Activated CD8-positive, alpha-beta T cell treated with anti-CD3 and anti-CD28 coated beads, Interleukin-2, amount 10 ng/mL, durations not matched to agents 7 days and 5 days (primary cell): ENCODE measurements at regions not wholly inside any gene's neighbourhood (a gene's known extent, or its start where the extent isn't known, plus 50 kb on each side); places are given as distances from the start of the nearest gene placed in this dataset.

ENCODE experiments used
- ATAC-seq: fragments of 150-1000 bp; cut with Tn5 transposase; one replicate; pipeline ENCODE4 v1.10.0; 2021; ENCODE audit warnings: moderate library complexity
- CTCF ChIA-PET: fragments of 350-600 bp; sonication (Branson Sonifier 250); formaldehyde crosslinking; loops from one replicate; lab custom pipeline; 2021; ENCODE audit warnings: antibody characterized with exemption; lab: Charles Lee
- POLR2A ChIA-PET: fragments of 350-600 bp; sonication (Branson Sonifier 250); formaldehyde crosslinking; loops from one replicate; lab custom pipeline; 2021; ENCODE audit warnings: antibody characterized with exemption; lab: Charles Lee
- DNase-seq: peaks from one replicate; pipeline ENCODE4 v3.0.0-alpha.2; 2020
- H3K27ac Mint-ChIP-seq: one replicate; pipeline ENCODE4 v1.8.0; 2021; ENCODE audit warnings: mild to moderate bottlenecking, mixed read lengths
- H3K27me3 Mint-ChIP-seq: one replicate; pipeline ENCODE4 v1.8.0; 2021; ENCODE audit warnings: low read depth, mixed read lengths
- H3K36me3 Mint-ChIP-seq: one replicate; pipeline ENCODE4 v1.8.0; 2021; ENCODE audit warnings: low read depth, mixed read lengths
- H3K4me1 Mint-ChIP-seq: one replicate; pipeline ENCODE4 v1.8.0; 2021; ENCODE audit warnings: low read depth, mixed read lengths
- H3K4me3 Mint-ChIP-seq: one replicate; pipeline ENCODE4 v1.8.0; 2021; ENCODE audit warnings: mild to moderate bottlenecking, mixed read lengths
- H3K9me3 Mint-ChIP-seq: one replicate; pipeline ENCODE4 v1.8.0; 2022; ENCODE audit warnings: mixed read lengths; ENCODE audit not compliant: insufficient read depth

DNA sequence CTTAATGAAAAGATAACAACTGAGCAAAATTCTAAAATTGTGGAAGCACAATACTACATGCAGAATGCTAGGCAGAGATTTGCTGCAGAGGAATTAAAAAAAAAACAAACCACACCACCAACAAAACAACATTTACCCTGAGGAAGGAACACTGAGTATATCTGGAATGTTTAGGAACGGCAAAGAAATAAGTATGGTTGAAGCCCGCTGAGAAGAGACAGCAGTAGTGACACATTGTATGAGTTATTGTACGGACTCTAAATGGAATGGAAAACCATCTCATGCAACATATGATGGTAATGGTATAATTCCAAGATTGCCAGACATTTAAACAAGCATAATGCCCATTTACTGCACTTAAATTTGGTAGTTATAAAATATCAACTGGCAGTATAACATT is 568.2 kb upstream of the CCDC54 start:
- Mint-ChIP-seq H3K9me3 (no peaks in the 10 kb centered on the region), H3K36me3 (no peaks in the 10 kb centered on the region), H3K27me3 (no peaks in the 10 kb centered on the region), H3K4me3 (no peak overlapping the region), H3K4me1 (no peaks in the 10 kb centered on the region), H3K27ac (no peak overlapping the region)
- ChIA-PET POLR2A (no interaction called here), CTCF (no interaction called here)
- DNase-seq (no peak), ATAC-seq (no peak)

DNA sequence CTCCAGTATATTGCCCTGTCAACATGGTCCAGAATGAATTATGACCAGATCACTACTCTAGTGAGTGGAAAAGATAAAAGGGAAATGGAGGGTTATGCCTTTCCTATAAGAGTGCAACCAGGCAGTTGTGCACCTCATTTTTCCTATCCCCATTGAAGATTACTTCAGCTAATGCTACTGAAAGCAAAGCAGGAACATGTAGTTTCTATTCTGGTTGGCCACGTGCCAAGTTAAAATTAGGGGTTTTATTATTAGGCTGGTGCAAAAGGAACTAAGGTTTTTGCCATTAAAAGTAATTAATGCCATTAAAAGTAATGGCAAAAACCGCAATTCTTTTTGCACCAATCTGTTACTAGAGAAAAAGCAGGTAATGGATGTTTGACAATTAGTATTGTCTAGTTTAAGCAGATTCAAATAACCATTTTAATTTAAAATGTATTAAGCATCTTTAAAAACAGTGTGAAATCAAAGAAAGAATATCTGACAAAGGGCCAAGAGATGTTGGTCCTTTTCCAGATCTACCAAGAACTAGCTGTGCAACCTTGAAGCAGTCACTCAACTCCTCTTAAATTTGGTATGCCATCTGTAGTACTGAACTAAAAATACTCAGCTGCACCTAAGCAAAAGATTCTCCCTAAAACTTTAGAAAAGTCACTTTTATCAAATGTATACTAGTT is 567.5 kb upstream of the CCDC54 start:
- no peak overlapping the region for H3K27ac Mint-ChIP-seq
- H3K27me3 Mint-ChIP-seq, result no peaks in the 10 kb centered on the region
- no peaks in the 10 kb centered on the region for H3K36me3 Mint-ChIP-seq
- ATAC-seq, result no peak
- H3K4me3 Mint-ChIP-seq, result no peak overlapping the region
- ChIA-PET CTCF (no interaction called here), POLR2A (no interaction called here)
- no peak for DNase-seq
- H3K4me1 Mint-ChIP-seq, result no peaks in the 10 kb centered on the region
- H3K9me3 Mint-ChIP-seq, result no peaks in the 10 kb centered on the region

DNA sequence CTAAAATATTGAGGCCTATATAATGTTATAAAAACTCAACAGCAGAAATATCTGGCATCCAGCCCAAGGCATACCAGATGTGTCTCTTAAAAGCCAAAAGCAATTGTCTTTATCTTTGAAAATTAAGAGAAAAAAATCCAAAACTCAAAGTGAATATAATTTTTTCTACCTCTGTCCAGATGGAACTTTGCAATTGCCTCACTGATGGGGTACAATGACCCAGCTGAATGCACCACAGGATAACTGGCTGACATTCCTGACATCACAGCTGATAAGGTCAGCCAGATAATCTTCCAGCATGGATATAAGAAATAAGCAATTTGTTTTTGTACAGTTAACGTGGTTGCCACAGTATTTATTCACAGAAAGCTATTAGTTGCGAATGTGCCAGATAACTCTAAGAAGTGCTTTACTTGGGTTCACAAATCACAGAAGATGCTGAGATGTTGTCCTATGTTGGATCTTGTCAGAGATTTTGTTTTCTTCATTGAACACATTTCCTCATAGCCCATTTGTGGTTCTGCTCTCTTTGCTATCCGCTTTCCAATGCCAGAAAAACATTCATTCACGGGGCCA is 566.9 kb upstream of the CCDC54 start:
- DNase-seq (no peak), ATAC-seq (no peak)
- Mint-ChIP-seq H3K36me3 (no peaks in the 10 kb centered on the region), H3K27ac (no peak overlapping the region), H3K9me3 (no peaks in the 10 kb centered on the region), H3K4me1 (no peaks in the 10 kb centered on the region), H3K4me3 (no peak overlapping the region), H3K27me3 (no peaks in the 10 kb centered on the region)
- ChIA-PET CTCF (no interaction called here), POLR2A (no interaction called here)

DNA sequence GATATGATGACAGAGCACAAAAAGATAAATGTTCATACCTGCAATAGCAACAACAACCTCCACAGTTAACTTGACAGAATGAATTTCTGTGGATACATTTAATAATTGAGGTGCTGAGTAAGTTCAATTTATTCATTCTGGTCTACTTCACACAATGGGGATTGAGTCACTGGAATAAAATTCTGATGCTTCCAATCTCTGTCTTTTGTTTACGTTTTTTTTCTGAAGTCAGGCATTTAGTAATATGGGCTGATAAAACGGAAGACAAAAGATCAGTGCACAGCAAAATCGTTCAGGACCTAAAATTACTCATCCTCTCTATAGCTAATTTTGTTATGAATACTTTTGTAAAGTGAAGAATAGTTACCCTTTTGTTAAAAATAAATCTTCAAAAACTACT is 565.9 kb upstream of the CCDC54 start:
- DNase-seq (no peak), ATAC-seq (no peak)
- POLR2A ChIA-PET, result no interaction called here
- CTCF ChIA-PET, result no interaction called here
- H3K4me3 Mint-ChIP-seq, result no peak overlapping the region
- no peak overlapping the region for H3K27ac Mint-ChIP-seq
- no peaks in the 10 kb centered on the region for H3K9me3 Mint-ChIP-seq
- H3K4me1 Mint-ChIP-seq, result no peaks in the 10 kb centered on the region
- no peaks in the 10 kb centered on the region for H3K36me3 Mint-ChIP-seq
- H3K27me3 Mint-ChIP-seq, result no peaks in the 10 kb centered on the region

DNA sequence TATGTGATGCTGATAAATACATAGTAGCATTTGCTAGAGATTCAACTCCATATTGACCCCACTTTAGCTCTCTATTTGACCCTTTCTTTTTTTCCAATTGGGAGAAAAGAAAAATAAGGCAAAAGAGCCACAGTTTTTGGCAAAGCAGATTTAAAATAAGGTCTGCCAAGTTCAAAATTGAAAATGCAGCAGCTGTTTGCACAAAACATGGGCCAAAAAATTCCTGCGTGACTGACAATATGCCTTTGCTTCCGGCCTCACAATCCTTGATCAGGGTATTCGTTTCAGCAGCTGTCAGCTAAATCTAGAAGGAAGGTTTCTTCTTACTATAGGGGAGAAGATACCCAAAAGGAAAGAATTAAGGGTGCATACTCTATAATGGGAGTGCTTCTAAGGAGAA is 563.5 kb upstream of the CCDC54 start:
- no peak for ATAC-seq

DNA sequence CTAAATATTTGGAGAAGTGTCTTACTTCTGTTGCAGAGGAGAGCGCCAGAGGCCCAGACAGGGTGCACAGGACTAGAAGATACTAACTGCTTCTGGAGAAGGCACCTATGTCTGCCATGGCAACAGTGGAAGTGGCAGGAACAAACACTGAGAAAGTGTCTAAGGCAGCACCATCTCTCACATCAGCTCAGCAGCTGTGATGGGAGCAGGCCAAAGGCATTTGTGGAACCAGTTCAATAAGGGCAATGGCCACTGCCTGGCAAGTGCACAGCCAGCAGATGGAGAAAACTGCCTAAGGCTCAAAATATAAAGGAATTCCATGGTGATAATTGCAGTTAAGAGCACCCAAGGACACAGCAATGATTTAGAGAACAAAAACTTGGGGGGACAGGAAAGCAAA is 563.0 kb upstream of the CCDC54 start:
- ATAC-seq (no peak), DNase-seq (no peak)
- POLR2A ChIA-PET, result no interaction called here
- no peaks in the 10 kb centered on the region for H3K4me1 Mint-ChIP-seq
- no peaks in the 10 kb centered on the region for H3K36me3 Mint-ChIP-seq
- no peak overlapping the region for H3K27ac Mint-ChIP-seq
- CTCF ChIA-PET, result no interaction called here
- no peaks in the 10 kb centered on the region for H3K27me3 Mint-ChIP-seq
- no peaks in the 10 kb centered on the region for H3K9me3 Mint-ChIP-seq
- no peak overlapping the region for H3K4me3 Mint-ChIP-seq

More for the DNA sequence above, 563.5 kb upstream of the CCDC54 start:
- H3K9me3 Mint-ChIP-seq, result no peaks in the 10 kb centered on the region
- CTCF ChIA-PET, result no interaction called here
- H3K4me1 Mint-ChIP-seq, result no peaks in the 10 kb centered on the region
- no peak overlapping the region for H3K4me3 Mint-ChIP-seq
- no peaks in the 10 kb centered on the region for H3K27me3 Mint-ChIP-seq
- H3K36me3 Mint-ChIP-seq, result no peaks in the 10 kb centered on the region
- POLR2A ChIA-PET, result no interaction called here
- H3K27ac Mint-ChIP-seq, result no peak overlapping the region
- no peak for DNase-seq

DNA sequence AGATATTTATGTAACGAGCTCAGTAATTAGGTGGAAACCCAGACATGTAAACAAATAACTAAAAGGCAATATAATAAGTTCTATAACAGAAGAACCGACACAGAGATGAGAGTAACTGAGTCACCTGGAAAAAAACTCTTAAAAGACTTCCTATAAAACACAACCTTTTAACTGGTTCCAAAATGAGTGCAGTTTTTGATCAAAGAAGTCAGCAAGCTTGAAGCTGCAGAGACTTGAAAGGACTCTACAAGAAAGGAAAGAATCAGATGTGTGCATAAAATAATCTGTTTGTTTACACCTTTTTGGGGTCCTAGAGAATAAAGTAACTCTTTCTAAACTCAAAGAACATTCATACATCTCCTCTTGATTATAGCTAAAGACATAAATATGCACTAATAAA is 560.4 kb upstream of the CCDC54 start:
- no peak overlapping the region for H3K4me3 Mint-ChIP-seq
- H3K27ac Mint-ChIP-seq, result no peak overlapping the region
- DNase-seq, result no peak
- no peak for ATAC-seq
- POLR2A ChIA-PET, result no interaction called here
- H3K9me3 Mint-ChIP-seq, result no peaks in the 10 kb centered on the region
- no peaks in the 10 kb centered on the region for H3K36me3 Mint-ChIP-seq
- no peaks in the 10 kb centered on the region for H3K4me1 Mint-ChIP-seq
- peaks cover 2% of the 10 kb centered on the region for H3K27me3 Mint-ChIP-seq
- CTCF ChIA-PET, result interaction anchor here (1.4 to 2.2 kb wide), 2 partner anchors 9 to 248 kb away, joined by 6 to 8 read pairs; no protein-coding TSS in a partner anchor

DNA sequence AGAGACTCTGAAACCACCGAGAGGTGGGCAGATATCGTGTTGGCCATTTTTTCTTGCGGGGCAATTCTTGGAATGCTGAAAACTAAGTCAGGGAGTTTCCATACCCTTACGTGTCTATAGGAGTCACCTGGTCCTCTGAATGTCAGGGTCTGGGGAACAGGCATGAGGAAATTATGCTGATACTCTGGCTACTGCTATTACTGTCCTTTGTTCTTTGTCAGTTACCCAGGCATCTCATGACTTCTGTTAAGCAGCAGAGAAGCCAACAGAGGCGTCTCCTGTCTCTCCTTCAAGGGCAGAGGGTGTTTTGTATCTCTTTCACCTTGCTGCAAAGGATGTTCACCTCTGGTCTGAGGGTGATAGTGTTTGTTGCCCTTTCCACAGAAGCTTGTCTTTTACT is 559.5 kb upstream of the CCDC54 start:
- ATAC-seq (no peak), DNase-seq (no peak)
- no peaks in the 10 kb centered on the region for H3K4me1 Mint-ChIP-seq
- no peak overlapping the region for H3K27ac Mint-ChIP-seq
- H3K27me3 Mint-ChIP-seq, result peaks cover 2% of the 10 kb centered on the region
- CTCF ChIA-PET, result interaction anchor here (1.4 to 2.2 kb wide), 2 partner anchors 8 to 247 kb away, joined by 6 to 8 read pairs; no protein-coding TSS in a partner anchor
- no peaks in the 10 kb centered on the region for H3K9me3 Mint-ChIP-seq
- no peak overlapping the region for H3K4me3 Mint-ChIP-seq
- POLR2A ChIA-PET, result no interaction called here
- H3K36me3 Mint-ChIP-seq, result no peaks in the 10 kb centered on the region

DNA sequence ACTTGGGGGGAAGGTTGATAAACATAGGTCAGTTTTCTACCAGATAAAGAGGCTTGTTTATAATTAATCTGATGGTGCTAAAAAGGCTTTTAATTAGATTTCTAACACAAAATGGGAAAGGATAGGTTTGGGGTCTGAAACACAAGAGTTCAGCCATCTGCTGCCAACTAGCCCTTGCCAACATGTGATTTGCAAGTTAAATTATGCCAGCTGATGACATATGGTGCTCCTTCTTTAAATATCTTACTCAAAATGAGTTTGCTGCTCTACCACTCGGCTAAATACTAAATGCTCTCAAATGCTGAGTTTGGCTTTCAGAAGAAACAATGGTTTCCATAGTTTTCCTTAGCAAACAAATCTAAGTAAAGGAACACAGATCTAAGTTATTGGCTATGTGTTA is 557.8 kb upstream of the CCDC54 start:
- Mint-ChIP-seq H3K27me3 (peaks cover 2% of the 10 kb centered on the region), H3K36me3 (no peaks in the 10 kb centered on the region), H3K4me3 (no peak overlapping the region), H3K9me3 (no peaks in the 10 kb centered on the region), H3K27ac (no peak overlapping the region), H3K4me1 (no peaks in the 10 kb centered on the region)
- CTCF ChIA-PET, result no interaction called here
- ATAC-seq (no peak), DNase-seq (no peak)
- POLR2A ChIA-PET, result no interaction called here

DNA sequence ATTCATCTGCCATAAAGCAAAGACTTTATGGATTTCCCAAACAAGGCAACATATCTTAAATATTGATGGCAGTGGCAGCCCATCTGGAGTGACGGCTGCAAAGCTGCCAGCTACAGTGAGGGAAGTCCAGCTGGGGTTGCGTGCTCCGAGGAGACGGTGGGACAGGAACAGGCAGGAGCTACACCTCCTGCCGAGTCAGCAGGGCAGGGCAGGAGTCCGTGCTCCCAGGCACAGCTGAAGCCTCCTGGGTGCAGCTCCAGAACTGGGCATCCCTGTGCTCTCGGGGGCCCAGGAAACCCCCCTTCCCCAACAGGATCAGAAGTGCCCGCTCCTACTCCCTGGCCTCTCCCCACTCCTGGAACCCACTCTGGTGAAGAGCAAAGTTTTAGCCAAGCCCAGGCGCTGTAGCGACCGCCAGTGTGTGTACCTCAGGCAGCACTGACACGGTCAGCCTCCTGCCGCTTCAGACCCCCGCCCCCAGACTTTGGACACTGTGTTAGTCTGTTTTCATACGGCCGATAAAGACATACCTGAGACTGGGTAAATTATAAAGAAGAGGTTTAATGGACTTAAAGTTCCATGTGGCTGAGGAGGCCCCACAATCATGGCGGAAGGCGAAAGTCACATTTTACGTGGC is 556.4 kb upstream of the CCDC54 start:
- no peak overlapping the region for H3K4me3 Mint-ChIP-seq
- H3K36me3 Mint-ChIP-seq, result no peaks in the 10 kb centered on the region
- POLR2A ChIA-PET, result no interaction called here
- no peak for ATAC-seq
- peaks cover 2% of the 10 kb centered on the region for H3K27me3 Mint-ChIP-seq
- no peak for DNase-seq
- CTCF ChIA-PET, result no interaction called here
- no peaks in the 10 kb centered on the region for H3K9me3 Mint-ChIP-seq
- H3K4me1 Mint-ChIP-seq, result peaks cover 9% of the 10 kb centered on the region
- no peak overlapping the region for H3K27ac Mint-ChIP-seq

DNA sequence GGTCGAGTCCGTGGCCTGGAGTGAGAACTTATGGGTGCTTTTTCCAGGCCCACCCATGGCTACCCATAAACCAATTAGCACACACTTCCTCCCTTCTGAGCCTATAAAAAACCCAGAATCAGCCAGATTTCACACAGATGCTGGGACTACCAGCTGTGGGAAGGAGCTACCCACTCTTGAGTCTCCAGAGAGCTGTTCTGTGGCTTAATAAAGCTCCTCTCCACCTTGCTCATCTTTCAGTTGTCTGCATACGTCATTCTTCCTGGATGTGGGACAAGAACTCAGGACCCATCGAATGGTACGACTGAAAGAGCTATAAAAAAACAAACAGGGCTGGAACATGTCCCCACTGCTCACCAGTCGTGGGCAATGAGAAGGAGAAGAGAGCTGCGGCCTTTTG is 555.4 kb upstream of the CCDC54 start:
- Mint-ChIP-seq H3K36me3 (no peaks in the 10 kb centered on the region), H3K27me3 (peaks cover 2% of the 10 kb centered on the region), H3K4me1 (peaks cover 14% of the 10 kb centered on the region), H3K9me3 (no peaks in the 10 kb centered on the region), H3K4me3 (no peak overlapping the region), H3K27ac (no peak overlapping the region)
- no peak for DNase-seq
- CTCF ChIA-PET, result no interaction called here
- POLR2A ChIA-PET, result no interaction called here
- ATAC-seq, result no peak

DNA sequence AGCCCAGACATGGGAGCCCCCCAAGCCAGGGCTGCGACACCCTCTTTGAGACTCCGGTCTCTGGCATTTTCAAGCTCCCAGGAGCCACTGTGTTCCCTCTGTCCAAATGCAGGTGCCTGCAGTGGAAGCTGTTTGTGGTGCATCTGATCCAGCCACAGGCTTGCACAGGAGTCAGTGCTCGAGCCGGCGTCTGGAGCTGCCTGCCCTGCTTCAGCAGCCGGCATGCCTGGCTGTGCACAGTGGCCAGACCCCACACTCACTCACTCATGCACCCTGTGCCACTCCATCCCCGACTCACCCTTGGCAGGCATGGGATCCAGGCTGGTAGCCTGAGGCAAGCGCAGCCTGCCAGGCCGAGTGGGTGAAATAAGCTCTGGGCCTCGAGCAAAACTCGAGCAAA is 555.0 kb upstream of the CCDC54 start:
- DNase-seq (no peak), ATAC-seq (no peak)
- ChIA-PET POLR2A (no interaction called here), CTCF (no interaction called here)
- Mint-ChIP-seq H3K27me3 (peaks cover 2% of the 10 kb centered on the region), H3K36me3 (no peaks in the 10 kb centered on the region), H3K4me1 (peaks cover 18% of the 10 kb centered on the region), H3K9me3 (no peaks in the 10 kb centered on the region), H3K4me3 (no peak overlapping the region), H3K27ac (no peak overlapping the region)
